ENCODE measurements at regions not wholly inside any gene's neighbourhood (a gene's known extent, or its start where the extent isn't known, plus 50 kb on each side); places are given as distances from the start of the nearest gene placed in this dataset.

DNA sequence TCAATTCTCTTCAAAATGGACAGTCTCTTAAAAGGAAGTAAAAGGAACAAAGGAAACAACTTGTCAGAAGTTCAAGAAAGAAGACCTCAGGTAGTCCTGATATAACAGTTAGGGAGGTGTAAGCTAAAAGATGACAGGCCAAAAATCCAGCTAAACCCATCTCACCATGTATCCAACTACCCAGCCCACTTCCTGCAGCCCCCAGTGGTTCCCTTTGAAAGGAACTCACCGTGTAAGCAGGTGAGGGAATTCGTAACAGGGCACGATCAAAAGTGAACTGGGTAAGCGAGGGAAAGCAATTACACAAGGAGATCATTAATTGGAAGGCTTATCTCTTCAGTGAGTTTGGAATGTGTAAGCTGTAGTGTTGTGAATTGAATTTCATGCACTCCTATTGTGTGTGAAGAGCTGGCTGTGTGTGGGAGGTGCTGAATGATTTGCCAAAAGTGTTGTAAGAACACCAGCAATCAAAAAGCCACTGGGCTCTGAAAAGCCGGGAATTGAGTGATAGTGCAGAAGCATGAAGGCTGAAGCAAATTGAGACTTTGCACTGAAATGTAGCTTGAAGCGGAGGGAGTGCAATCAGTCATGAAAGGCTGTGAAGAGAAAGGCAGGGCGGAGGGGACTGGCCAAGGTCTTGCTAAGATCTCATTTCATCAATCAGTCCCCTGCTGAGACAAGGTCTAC is 914.2 kb upstream of the LCORL start:
- Histone ChIP-seq H3F3A (ENCODE audit: control insufficient read depth, insufficient read depth) (no peaks in the 10 kb centered on the region), H3K36me3 (ENCODE audit: control insufficient read depth, low read length) (no peaks in the 10 kb centered on the region), H3K4me2 (ENCODE audit: low read length) (no peak overlapping the region), H4K20me1 (ENCODE audit: control insufficient read depth, insufficient read depth, low read depth, low read length) (no peaks in the 10 kb centered on the region), H3K9me3 (ENCODE audit: control insufficient read depth, insufficient read depth, low read length) (no peaks in the 10 kb centered on the region), H3K27me3 (ENCODE audit: control insufficient read depth, low read length) (no peaks in the 10 kb centered on the region), H3K27ac (ENCODE audit: low read depth, low read length) (no peak overlapping the region), H3K9me2 (replicated peaks; ENCODE audit: control insufficient read depth, low read length) (no peaks in the 10 kb centered on the region), H3K4me1 (ENCODE audit: control insufficient read depth, low read length) (no peaks in the 10 kb centered on the region), H3K79me2 (ENCODE audit: control insufficient read depth, low read length) (no peaks in the 10 kb centered on the region), H3K4me3 (ENCODE audit: low read length) (no peak overlapping the region)
- TF ChIP-seq, protein P1, sequence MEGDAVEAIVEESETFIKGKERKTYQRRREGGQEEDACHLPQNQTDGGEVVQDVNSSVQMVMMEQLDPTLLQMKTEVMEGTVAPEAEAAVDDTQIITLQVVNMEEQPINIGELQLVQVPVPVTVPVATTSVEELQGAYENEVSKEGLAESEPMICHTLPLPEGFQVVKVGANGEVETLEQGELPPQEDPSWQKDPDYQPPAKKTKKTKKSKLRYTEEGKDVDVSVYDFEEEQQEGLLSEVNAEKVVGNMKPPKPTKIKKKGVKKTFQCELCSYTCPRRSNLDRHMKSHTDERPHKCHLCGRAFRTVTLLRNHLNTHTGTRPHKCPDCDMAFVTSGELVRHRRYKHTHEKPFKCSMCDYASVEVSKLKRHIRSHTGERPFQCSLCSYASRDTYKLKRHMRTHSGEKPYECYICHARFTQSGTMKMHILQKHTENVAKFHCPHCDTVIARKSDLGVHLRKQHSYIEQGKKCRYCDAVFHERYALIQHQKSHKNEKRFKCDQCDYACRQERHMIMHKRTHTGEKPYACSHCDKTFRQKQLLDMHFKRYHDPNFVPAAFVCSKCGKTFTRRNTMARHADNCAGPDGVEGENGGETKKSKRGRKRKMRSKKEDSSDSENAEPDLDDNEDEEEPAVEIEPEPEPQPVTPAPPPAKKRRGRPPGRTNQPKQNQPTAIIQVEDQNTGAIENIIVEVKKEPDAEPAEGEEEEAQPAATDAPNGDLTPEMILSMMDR (IDR thresholded peaks at IDR 0.05; ENCODE audit: low read depth, low read length, poor library complexity, severe bottlenecking) = no peak
- TF ChIP-seq EZH2phosphoT487 (IDR thresholded peaks at IDR 0.05; ENCODE audit: borderline replicate concordance, low read length) = no peak

DNA sequence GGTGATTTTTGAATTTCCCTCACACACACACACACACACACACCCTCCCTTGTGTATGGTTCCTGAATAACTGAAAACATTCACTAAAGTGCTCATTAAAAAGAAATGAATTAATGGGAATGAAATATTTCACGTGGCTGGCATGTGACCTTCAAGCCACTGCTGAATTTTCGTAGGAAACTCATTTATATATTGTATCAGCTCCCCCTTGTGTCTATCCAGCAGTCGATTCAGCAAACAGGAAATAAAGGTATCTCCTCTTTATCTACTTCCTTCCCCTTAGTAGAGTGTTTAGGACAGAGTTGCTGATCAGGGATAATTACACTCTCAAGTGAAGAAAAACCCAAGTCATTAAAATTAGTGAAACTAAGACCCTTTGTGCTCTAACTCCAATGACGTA is 912.6 kb upstream of the LCORL start:
- no peaks in the 10 kb centered on the region for H3K36me3 ChIP-seq (ENCODE audit: control insufficient read depth, low read length)
- no peaks in the 10 kb centered on the region for H3F3A ChIP-seq (ENCODE audit: control insufficient read depth, insufficient read depth)
- H3K4me3 ChIP-seq (ENCODE audit: low read length) = no peak overlapping the region
- no peaks in the 10 kb centered on the region for H3K4me1 ChIP-seq (ENCODE audit: control insufficient read depth, low read length)
- H3K9me3 ChIP-seq (ENCODE audit: control insufficient read depth, insufficient read depth, low read length) = no peaks in the 10 kb centered on the region
- H3K79me2 ChIP-seq (ENCODE audit: control insufficient read depth, low read length) = no peaks in the 10 kb centered on the region
- H3K27ac ChIP-seq (ENCODE audit: low read depth, low read length) = no peak overlapping the region
- no peak overlapping the region for H3K4me2 ChIP-seq (ENCODE audit: low read length)
- TF ChIP-seq, protein P1 (IDR thresholded peaks at IDR 0.05; ENCODE audit: low read depth, low read length, poor library complexity, severe bottlenecking) = no peak
- no peak for TF ChIP-seq EZH2phosphoT487 (IDR thresholded peaks at IDR 0.05; ENCODE audit: borderline replicate concordance, low read length)
- no peaks in the 10 kb centered on the region for H3K9me2 ChIP-seq (replicated peaks; ENCODE audit: control insufficient read depth, low read length)
- no peaks in the 10 kb centered on the region for H4K20me1 ChIP-seq (ENCODE audit: control insufficient read depth, insufficient read depth, low read depth, low read length)
- H3K27me3 ChIP-seq (ENCODE audit: control insufficient read depth, low read length) = no peaks in the 10 kb centered on the region

- TF ChIP-seq, protein P1 (IDR thresholded peaks at IDR 0.05; ENCODE audit: low read depth, low read length, poor library complexity, severe bottlenecking) = no peak
- TF ChIP-seq EZH2phosphoT487 (IDR thresholded peaks at IDR 0.05; ENCODE audit: borderline replicate concordance, low read length) = no peak
Observed at GRCh38 chr4:18932730-18933339, 911.3 kb upstream of the LCORL start.

More at GRCh38 chr4:18932730-18933339, 911.3 kb upstream of the LCORL start:
- Histone ChIP-seq H4K20me1 (ENCODE audit: control insufficient read depth, insufficient read depth, low read depth, low read length) (no peaks in the 10 kb centered on the region), H3K4me1 (ENCODE audit: control insufficient read depth, low read length) (no peaks in the 10 kb centered on the region), H3K4me3 (ENCODE audit: low read length) (no peak overlapping the region), H3K36me3 (ENCODE audit: control insufficient read depth, low read length) (no peaks in the 10 kb centered on the region), H3K4me2 (ENCODE audit: low read length) (no peak overlapping the region), H3K9me3 (ENCODE audit: control insufficient read depth, insufficient read depth, low read length) (no peaks in the 10 kb centered on the region), H3K27me3 (ENCODE audit: control insufficient read depth, low read length) (no peaks in the 10 kb centered on the region), H3F3A (ENCODE audit: control insufficient read depth, insufficient read depth) (no peaks in the 10 kb centered on the region), H3K9me2 (replicated peaks; ENCODE audit: control insufficient read depth, low read length) (no peaks in the 10 kb centered on the region), H3K79me2 (ENCODE audit: control insufficient read depth, low read length) (no peaks in the 10 kb centered on the region), H3K27ac (ENCODE audit: low read depth, low read length) (no peak overlapping the region)

All from DOHH2 (cell line).